Karpas-422 (cell line): ENCODE measurements at regions not wholly inside any gene's neighbourhood (a gene's known extent, or its start where the extent isn't known, plus 50 kb on each side); places are given as distances from the start of the nearest gene placed in this dataset.
"Not testable (repeated sequence)": the region's sequence is repeated elsewhere in the genome, so short reads cannot be mapped to it uniquely, and the experiment has no call there.

ENCODE experiments used
- DNase-seq: peaks from one replicate; pipeline ENCODE4 v3.0.0-alpha.2; 2015
- H2AFZ ChIP-seq: fragments of 200-600 bp; sonication (generic); 2 replicates; pipeline ENCODE4 v1.6.1; 2014; ENCODE audit warnings: antibody characterized with exemption, low read length, mixed read lengths
- H3K27ac ChIP-seq: fragments of 200-600 bp; sonication (generic); 2 replicates; pipeline ENCODE4 v1.5.1; 2014; ENCODE audit warnings: mild to moderate bottlenecking, low read length, moderate library complexity
- H3K27me3 ChIP-seq: fragments of 200-600 bp; sonication (generic); 2 replicates; pipeline ENCODE4 v1.6.1; 2014; ENCODE audit warnings: low read length, mixed read lengths
- H3K36me3 ChIP-seq: fragments of 200-600 bp; sonication (generic); 2 replicates; pipeline ENCODE4 v1.6.1; 2014; ENCODE audit warnings: low read length, mixed read lengths; ENCODE audit not compliant: insufficient read depth
- H3K4me1 ChIP-seq: fragments of 200-600 bp; sonication (generic); 2 replicates; pipeline ENCODE4 v1.6.1; 2014; ENCODE audit warnings: mild to moderate bottlenecking, low read length, mixed read lengths
- H3K4me2 ChIP-seq: fragments of 200-600 bp; sonication (generic); 2 replicates; pipeline ENCODE4 v1.6.1; 2014; ENCODE audit warnings: low read length, low read depth, mild to moderate bottlenecking; ENCODE audit not compliant: poor library complexity, severe bottlenecking
- H3K4me3 ChIP-seq: fragments of 200-600 bp; sonication (generic); 2 replicates; pipeline ENCODE4 v1.5.1; 2014; ENCODE audit warnings: mild to moderate bottlenecking, antibody characterized with exemption, low read length, mixed read lengths
- H3K79me2 ChIP-seq: fragments of 200-600 bp; sonication (generic); 2 replicates; pipeline ENCODE4 v1.6.1; 2014; ENCODE audit warnings: mild to moderate bottlenecking, low read length, mixed read lengths
- H3K9ac ChIP-seq: fragments of 200-600 bp; sonication (generic); 2 replicates; pipeline ENCODE4 v1.6.0; 2014; ENCODE audit warnings: low read length
- H3K9me2 ChIP-seq: fragments of 200-600 bp; sonication (generic), shearing (Covaris generic); replicated peaks from 2 replicates; pipeline ENCODE4 v1.6.0; 2014; ENCODE audit warnings: mild to moderate bottlenecking, low read length, moderate library complexity; ENCODE audit not compliant: insufficient read depth
- H3K9me3 ChIP-seq: fragments of 300-700, 200-600 bp; sonication (generic); 2 replicates; pipeline ENCODE4 v1.6.1; 2014; ENCODE audit warnings: low read length, mixed read lengths
- H4K20me1 ChIP-seq: fragments of 200-600 bp; sonication (generic); 2 replicates; pipeline ENCODE4 v1.6.1; 2014; ENCODE audit warnings: mild to moderate bottlenecking, antibody characterized with exemption, low read length, low read depth; ENCODE audit not compliant: insufficient read depth

- DNase-seq = no peak
- Histone ChIP-seq H4K20me1 (no peaks in the 10 kb centered on the region), H3K4me1 (no peaks in the 10 kb centered on the region), H3K9ac (no peak overlapping the region), H3K27ac (no peak overlapping the region), H2AFZ (no peak overlapping the region), H3K4me2 (no peak overlapping the region), H3K36me3 (no peaks in the 10 kb centered on the region), H3K9me3 (peaks cover 21% of the 10 kb centered on the region), H3K4me3 (no peak overlapping the region), H3K9me2 (no peaks in the 10 kb centered on the region), H3K79me2 (no peaks in the 10 kb centered on the region), H3K27me3 (no peaks in the 10 kb centered on the region)
Observed at GRCh38 chr13:81393110-81393509, 1052.2 kb upstream of the SPRY2 start.

GRCh38 chr13:81388400-81388799 is 1047.5 kb upstream of the SPRY2 start:
- Histone ChIP-seq H4K20me1 (no peaks in the 10 kb centered on the region), H3K4me3 (no peak overlapping the region), H3K9me2 (no peaks in the 10 kb centered on the region), H3K27me3 (no peaks in the 10 kb centered on the region), H2AFZ (no peak overlapping the region), H3K4me1 (no peaks in the 10 kb centered on the region), H3K79me2 (no peaks in the 10 kb centered on the region), H3K36me3 (no peaks in the 10 kb centered on the region), H3K9me3 (peaks cover 39% of the 10 kb centered on the region), H3K4me2 (no peak overlapping the region), H3K9ac (no peak overlapping the region), H3K27ac (no peak overlapping the region)
- DNase-seq = no peak

GRCh38 chr13:81383444-81383843 is 1042.5 kb upstream of the SPRY2 start:
- Histone ChIP-seq H4K20me1 (no peaks in the 10 kb centered on the region), H3K9ac (no peak overlapping the region), H2AFZ (no peak overlapping the region), H3K9me3 (peaks cover 26% of the 10 kb centered on the region), H3K4me2 (no peak overlapping the region), H3K9me2 (no peaks in the 10 kb centered on the region), H3K4me1 (no peaks in the 10 kb centered on the region), H3K36me3 (no peaks in the 10 kb centered on the region), H3K27me3 (no peaks in the 10 kb centered on the region), H3K27ac (no peak overlapping the region), H3K4me3 (no peak overlapping the region), H3K79me2 (no peaks in the 10 kb centered on the region)
- no peak for DNase-seq

GRCh38 chr13:81382246-81382645 is 1041.3 kb upstream of the SPRY2 start:
- no peak overlapping the region for H3K9ac ChIP-seq
- no peaks in the 10 kb centered on the region for H3K4me1 ChIP-seq
- no peak overlapping the region for H2AFZ ChIP-seq
- no peaks in the 10 kb centered on the region for H3K36me3 ChIP-seq
- H3K4me3 ChIP-seq = no peak overlapping the region
- H3K9me3 ChIP-seq = peaks cover 21% of the 10 kb centered on the region
- no peak overlapping the region for H3K4me2 ChIP-seq
- no peaks in the 10 kb centered on the region for H3K9me2 ChIP-seq
- H3K27ac ChIP-seq = no peak overlapping the region
- H3K79me2 ChIP-seq = no peaks in the 10 kb centered on the region
- DNase-seq = no peak
- no peaks in the 10 kb centered on the region for H3K27me3 ChIP-seq
- H4K20me1 ChIP-seq = no peaks in the 10 kb centered on the region

- H3K36me3 ChIP-seq = no peaks in the 10 kb centered on the region
- H3K27me3 ChIP-seq = no peaks in the 10 kb centered on the region
- no peak overlapping the region for H3K27ac ChIP-seq
- H3K9me3 ChIP-seq = peaks cover 20% of the 10 kb centered on the region
- H3K9ac ChIP-seq = no peak overlapping the region
- H3K79me2 ChIP-seq = no peaks in the 10 kb centered on the region
- no peak overlapping the region for H2AFZ ChIP-seq
- H3K9me2 ChIP-seq = no peaks in the 10 kb centered on the region
- no peaks in the 10 kb centered on the region for H4K20me1 ChIP-seq
- no peaks in the 10 kb centered on the region for H3K4me1 ChIP-seq
- DNase-seq = no peak
- no peak overlapping the region for H3K4me3 ChIP-seq
- H3K4me2 ChIP-seq = no peak overlapping the region
Observed at GRCh38 chr13:81381560-81381959, 1040.6 kb upstream of the SPRY2 start.

GRCh38 chr13:81379183-81379582 is 1038.3 kb upstream of the SPRY2 start:
- no peak overlapping the region for H3K9ac ChIP-seq
- H3K79me2 ChIP-seq = no peaks in the 10 kb centered on the region

GRCh38 chr13:81377921-81378320 is 1037.0 kb upstream of the SPRY2 start:
- H3K4me1 ChIP-seq = no peaks in the 10 kb centered on the region
- no peak overlapping the region for H3K4me3 ChIP-seq

More at GRCh38 chr13:81379183-81379582, 1038.3 kb upstream of the SPRY2 start:
- Histone ChIP-seq H3K4me2 (no peak overlapping the region), H2AFZ (no peak overlapping the region), H4K20me1 (no peaks in the 10 kb centered on the region), H3K9me2 (no peaks in the 10 kb centered on the region), H3K4me3 (no peak overlapping the region), H3K27ac (no peak overlapping the region), H3K4me1 (no peaks in the 10 kb centered on the region), H3K36me3 (no peaks in the 10 kb centered on the region), H3K9me3 (peaks cover 7% of the 10 kb centered on the region), H3K27me3 (no peaks in the 10 kb centered on the region)
- DNase-seq = no peak

GRCh38 chr13:81375709-81376108 is 1034.8 kb upstream of the SPRY2 start:
- Histone ChIP-seq H2AFZ (no peak overlapping the region), H3K9me3 (peaks cover 10% of the 10 kb centered on the region; the same call in 1 of the 2 replicates), H3K9ac (no peak overlapping the region), H3K4me1 (no peaks in the 10 kb centered on the region), H3K9me2 (no peaks in the 10 kb centered on the region), H3K27ac (no peak overlapping the region), H3K4me3 (no peak overlapping the region), H4K20me1 (no peaks in the 10 kb centered on the region), H3K27me3 (no peaks in the 10 kb centered on the region), H3K79me2 (no peaks in the 10 kb centered on the region), H3K36me3 (no peaks in the 10 kb centered on the region), H3K4me2 (no peak overlapping the region)
- no peak for DNase-seq

More at GRCh38 chr13:81377921-81378320, 1037.0 kb upstream of the SPRY2 start:
- Histone ChIP-seq H3K9me2 (no peaks in the 10 kb centered on the region), H3K9ac (no peak overlapping the region), H3K9me3 (peaks cover 3% of the 10 kb centered on the region; the same call in 1 of the 2 replicates), H3K36me3 (no peaks in the 10 kb centered on the region), H4K20me1 (no peaks in the 10 kb centered on the region), H3K27me3 (no peaks in the 10 kb centered on the region), H2AFZ (no peak overlapping the region), H3K4me2 (no peak overlapping the region), H3K27ac (no peak overlapping the region), H3K79me2 (no peaks in the 10 kb centered on the region)
- no peak for DNase-seq

GRCh38 chr13:81362711-81363110 is 1021.8 kb upstream of the SPRY2 start:
- H3K9me3 ChIP-seq = peaks cover 22% of the 10 kb centered on the region
- H3K9me2 ChIP-seq, H3K79me2 ChIP-seq, H3K36me3 ChIP-seq, H3K27ac ChIP-seq, H3K27me3 ChIP-seq, H3K4me1 ChIP-seq, H3K4me2 ChIP-seq, H3K9ac ChIP-seq, H3K4me3 ChIP-seq, H2AFZ ChIP-seq, H4K20me1 ChIP-seq, DNase-seq: not testable (repeated sequence)
